22Rv1 (cell line): ENCODE measurements at regions not wholly inside any gene's neighbourhood (a gene's known extent, or its start where the extent isn't known, plus 50 kb on each side); places are given as distances from the start of the nearest gene placed in this dataset.

Experiments used
- CTCF ChIP-seq: fragments of 450-650 bp; IDR thresholded peaks from 2 replicates; pipeline ENCODE4 v1.5.1; 2017; ENCODE audit warnings: mild to moderate bottlenecking
- ZFX ChIP-seq: fragments of 450-650 bp; IDR thresholded peaks from 2 replicates; pipeline ENCODE4 v1.6.1; 2017; ENCODE audit warnings: antibody characterized with exemption, borderline replicate concordance

- TF ChIP-seq CTCF (no peak), ZFX (no peak)
These were observed 306.8 kb upstream of the ATP11B start for GRCh38 chr3:182486463-182486862.
